ENCODE measurements at regions not wholly inside any gene's neighbourhood (a gene's known extent, or its start where the extent isn't known, plus 50 kb on each side); places are given as distances from the start of the nearest gene placed in this dataset.

GRCh38 chr6:8672882-8673281 lies 237.5 kb upstream of the SLC35B3 start:
- no peak for DNase-seq (ENCODE audit: low read depth)

GRCh38 chr6:8670792-8671191 lies 235.4 kb upstream of the SLC35B3 start:
- DNase-seq (ENCODE audit: low read depth): no peak

- DNase-seq (ENCODE audit: low read depth): no peak
Measured at GRCh38 chr6:8664700-8665099, 229.4 kb upstream of the SLC35B3 start.

- DNase-seq (ENCODE audit: low read depth): no peak
Measured at GRCh38 chr6:8664070-8664469, 228.7 kb upstream of the SLC35B3 start.

DNA sequence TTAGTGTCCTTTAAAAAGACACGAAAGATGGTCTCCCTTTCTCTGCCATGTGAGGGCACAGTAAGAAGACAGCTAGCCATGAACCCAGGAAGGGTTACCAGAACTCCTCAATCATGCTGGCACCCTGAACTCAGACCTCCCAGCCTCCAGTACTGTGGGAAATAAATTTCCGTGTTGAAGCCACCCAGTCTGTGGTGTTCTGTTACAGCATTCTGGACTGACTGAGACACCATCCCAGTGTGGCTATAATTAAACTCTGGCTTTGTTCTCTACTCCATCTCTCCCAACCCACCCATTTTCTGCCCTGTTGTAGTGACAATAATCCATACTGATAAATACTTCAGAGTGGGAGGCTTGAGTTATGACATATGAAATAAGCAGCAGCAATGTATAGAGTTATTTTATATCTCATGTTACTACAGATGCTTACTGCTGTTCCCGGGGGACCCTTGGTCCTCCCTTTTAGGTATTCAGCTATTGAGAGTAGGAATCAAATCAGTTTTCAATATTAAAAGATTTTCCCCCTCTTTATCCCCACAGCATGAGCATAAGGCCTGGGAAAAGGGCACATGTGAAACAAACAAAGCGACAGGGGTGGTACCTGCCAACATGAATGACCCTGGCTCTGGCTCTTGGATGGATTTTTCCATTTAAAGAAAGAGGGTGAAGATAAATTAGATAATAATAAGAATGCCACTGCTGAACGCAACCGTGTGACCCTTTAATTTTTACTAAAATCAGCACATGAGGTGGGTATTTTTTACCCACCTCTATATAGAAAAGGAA lies 224.3 kb upstream of the SLC35B3 start:
- DNase-seq (ENCODE audit: low read depth): no peak

- no peak for DNase-seq (ENCODE audit: low read depth)
Measured at GRCh38 chr6:8658416-8658815, 223.1 kb upstream of the SLC35B3 start.

DNA sequence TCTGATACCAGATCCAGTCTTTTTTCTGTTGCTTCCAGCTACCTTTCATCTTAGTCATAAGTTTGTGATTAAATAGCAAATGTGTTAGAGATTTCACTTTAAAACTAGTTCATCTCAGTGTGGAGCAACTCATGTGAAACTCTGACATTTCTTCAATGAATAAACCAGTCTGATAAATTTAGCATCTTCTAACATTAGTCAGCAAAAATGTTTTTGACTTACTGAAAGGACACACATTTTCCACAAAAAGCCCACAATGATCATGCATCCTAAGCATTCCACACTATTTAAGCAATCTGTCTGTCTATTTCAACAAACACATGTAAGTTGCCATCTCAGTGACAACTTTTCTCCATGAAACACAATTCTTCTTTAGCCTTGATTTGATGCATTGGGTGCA lies 222.2 kb upstream of the SLC35B3 start:
- DNase-seq (ENCODE audit: low read depth): no peak

DNA sequence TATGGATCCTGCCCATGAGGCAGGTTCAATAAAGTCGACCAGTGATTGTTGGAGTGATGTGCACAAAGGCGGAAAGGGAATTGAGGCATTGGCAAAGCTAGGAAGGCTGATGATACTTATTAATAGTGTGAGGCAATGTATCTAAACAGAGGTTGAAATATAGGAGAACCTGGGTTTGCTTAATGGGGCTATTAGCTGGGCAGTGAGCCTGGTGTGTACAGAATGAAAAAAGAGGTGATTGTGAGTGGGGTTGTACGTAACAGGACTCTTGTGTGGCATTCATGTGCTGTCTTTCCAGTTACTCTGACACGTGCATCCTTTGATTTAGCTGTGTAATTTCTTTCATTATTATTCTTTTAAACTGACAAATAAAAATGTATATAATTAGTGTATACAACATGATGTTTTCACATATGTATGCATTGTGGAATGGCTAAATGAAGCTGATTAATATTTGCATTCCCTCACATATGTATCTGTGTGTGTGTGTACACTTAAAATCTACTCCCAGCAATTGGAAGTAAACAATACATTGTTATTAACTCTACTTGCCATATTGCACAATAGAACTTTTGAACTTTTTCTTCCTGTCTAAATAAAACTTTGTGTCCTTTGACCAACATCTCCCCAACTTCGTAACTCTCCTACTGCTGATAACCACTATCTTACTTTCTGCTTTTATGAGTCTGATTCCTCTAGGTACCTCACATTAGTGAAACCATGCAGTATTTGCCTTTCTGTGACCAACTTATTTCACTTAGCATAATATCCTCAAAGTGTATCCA lies 220.5 kb upstream of the SLC35B3 start:
- DNase-seq (ENCODE audit: low read depth): no peak

- DNase-seq (ENCODE audit: low read depth): no peak
Measured at GRCh38 chr6:8652710-8653109, 217.4 kb upstream of the SLC35B3 start.

- DNase-seq (ENCODE audit: low read depth): no peak
Measured at GRCh38 chr6:8651998-8652397, 216.7 kb upstream of the SLC35B3 start.

GRCh38 chr6:8645212-8645611 lies 209.9 kb upstream of the SLC35B3 start:
- DNase-seq (ENCODE audit: low read depth): no peak

DNA sequence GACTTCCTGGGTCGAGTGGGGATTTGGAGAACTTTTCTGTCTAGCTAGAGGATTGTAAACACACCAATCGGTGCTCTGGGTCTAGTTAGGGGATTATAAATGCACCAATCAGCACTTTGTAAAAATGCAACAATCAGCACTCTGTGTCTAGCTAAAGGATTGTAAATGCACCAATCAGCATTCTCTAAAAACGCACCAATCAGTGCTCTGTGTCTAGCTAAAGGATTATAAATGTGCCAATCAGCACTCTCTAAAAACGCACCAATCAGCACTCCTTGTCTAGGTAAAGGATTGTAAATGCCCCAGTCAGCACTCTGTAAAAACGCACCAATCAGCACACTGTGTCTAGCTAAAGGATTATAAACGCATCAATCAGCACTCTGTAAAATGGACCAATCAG lies 209.0 kb upstream of the SLC35B3 start:
- DNase-seq (ENCODE audit: low read depth): no peak

- no peak for DNase-seq (ENCODE audit: low read depth)
Measured at GRCh38 chr6:8642854-8643253, 207.5 kb upstream of the SLC35B3 start.

DNA sequence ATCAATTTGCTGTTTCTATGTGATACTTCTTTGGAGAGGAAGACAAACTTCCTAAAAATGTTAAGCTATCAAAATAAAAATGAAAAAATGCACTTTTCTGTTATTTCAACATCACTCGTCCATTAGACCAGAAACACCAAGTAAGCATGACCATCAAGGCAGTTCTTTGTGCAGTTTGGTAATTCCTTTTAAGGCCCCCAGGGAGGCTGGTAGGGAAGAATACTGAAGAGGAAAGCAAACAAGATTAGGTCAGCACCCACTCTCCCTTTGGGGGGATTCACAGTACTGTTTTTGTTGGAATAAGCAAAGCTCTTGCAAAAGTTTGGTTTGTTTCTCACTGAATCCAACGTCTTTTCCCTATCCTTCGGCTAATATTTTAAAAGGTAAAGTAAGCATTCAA lies 206.8 kb upstream of the SLC35B3 start:
- DNase-seq (ENCODE audit: low read depth): no peak

GRCh38 chr6:8639928-8640649 lies 204.7 kb upstream of the SLC35B3 start:
- DNase-seq (ENCODE audit: low read depth): no peak

- DNase-seq (ENCODE audit: low read depth): no peak
Measured at GRCh38 chr6:8637896-8638597, 202.7 kb upstream of the SLC35B3 start.

DNA sequence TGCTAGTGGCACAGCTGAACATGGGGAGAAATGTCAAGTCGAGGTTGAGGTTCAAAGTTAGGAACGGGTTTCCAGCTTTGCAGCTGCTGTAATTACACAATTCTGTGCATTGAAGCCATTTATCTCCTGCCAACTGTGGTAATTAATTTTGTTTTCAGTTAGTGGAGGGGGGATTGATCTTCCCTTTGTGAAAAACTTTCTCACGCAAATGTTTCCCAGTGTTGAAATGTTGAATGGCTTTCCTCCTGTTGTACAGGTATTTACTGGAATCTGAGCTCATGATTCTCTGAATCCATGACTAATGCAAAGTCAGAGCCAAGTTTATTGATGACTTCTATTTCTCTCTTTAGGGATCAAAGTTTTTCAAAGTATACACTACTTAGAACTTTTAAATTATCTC lies 198.4 kb upstream of the SLC35B3 start:
- DNase-seq (ENCODE audit: low read depth): no peak

DNA sequence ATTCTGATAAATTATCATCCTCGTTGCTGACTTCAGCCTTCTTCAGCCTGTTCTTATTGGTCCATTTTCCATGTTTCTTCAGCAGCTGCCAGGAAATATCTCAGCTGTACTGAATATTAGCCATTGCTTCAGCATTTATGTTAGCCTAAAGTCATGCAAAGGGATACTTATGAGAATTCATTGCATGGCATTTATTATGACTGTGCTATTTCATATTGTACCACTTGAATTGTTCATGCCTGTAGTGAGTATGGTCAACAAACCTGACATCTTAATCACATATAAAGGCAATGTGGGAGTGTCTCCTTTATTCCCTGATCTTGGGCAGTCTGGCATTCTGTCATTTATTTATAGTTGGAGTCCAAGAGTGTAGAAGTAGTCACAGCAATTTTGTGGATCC lies 193.4 kb upstream of the SLC35B3 start:
- no peak for DNase-seq (ENCODE audit: low read depth)

GRCh38 chr6:8628063-8628462 lies 192.7 kb upstream of the SLC35B3 start:
- no peak for DNase-seq (ENCODE audit: low read depth)

DNA sequence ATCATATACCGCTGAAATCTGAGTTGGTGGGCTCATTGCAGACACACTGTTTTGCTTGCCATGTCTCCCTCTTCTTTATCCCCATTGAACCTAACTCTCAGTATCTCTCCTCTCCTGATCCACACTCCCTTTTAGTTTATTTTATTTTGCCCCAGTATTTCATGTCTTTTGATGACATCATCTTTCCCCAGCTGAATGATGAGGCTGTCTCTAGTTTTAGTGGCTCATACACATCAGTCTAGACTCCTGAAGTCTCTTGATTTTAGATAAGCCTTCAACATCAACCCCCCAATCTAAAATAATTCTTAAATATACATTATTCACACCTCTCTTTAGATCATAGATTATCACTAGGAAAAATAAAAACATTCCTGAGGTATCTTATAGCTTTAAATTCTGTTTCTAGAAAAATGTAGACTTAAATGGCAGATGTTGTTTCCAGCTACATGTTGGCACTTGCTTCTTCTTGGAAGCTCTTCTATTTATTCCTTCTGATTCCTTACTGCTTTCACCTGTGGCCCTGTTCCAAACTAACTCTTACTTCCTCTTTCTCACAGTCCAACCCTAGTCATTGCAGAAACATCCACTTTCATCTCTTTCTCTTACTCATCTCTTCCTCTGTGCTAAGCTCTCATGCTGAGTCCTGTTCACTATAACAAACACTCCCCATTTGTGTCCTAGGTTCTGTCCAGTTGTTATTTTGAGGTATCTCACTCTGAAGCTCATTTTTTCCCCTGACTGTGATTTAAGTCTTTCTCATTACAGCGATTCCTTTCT lies 191.9 kb upstream of the SLC35B3 start:
- no peak for DNase-seq (ENCODE audit: low read depth)

- DNase-seq (ENCODE audit: low read depth): no peak
Measured at GRCh38 chr6:8624665-8625064, 189.3 kb upstream of the SLC35B3 start.

Measured in RPMI7951 (cell line).